ENCODE measurements at regions not wholly inside any gene's neighbourhood (a gene's known extent, or its start where the extent isn't known, plus 50 kb on each side); places are given as distances from the start of the nearest gene placed in this dataset.

GRCh38 chr2:59744436-59744835 is 809.0 kb downstream of the BCL11A start:
- no peak overlapping the region for H3K4me2 ChIP-seq
- no peaks in the 10 kb centered on the region for H3K4me1 ChIP-seq
- ChIA-PET POLR2A (no interaction called here), CTCF (interaction anchor here (0.7 kb wide), 1 partner anchor 442 kb away, joined by 3 read pairs; no protein-coding TSS in a partner anchor)
- FAIRE-seq: no peak
- H3K4me3 ChIP-seq: no peak overlapping the region
- DNase-seq (ENCODE audit: low read depth in 1 of 2, low spot score in 1 of 2): no peak
- no peak for ATAC-seq
- TF ChIP-seq RFX5 (IDR thresholded peaks at IDR 0.05) (no peak), RCOR1 (IDR thresholded peaks at IDR 0.05; ENCODE audit: low read depth, low read length) (no peak), EHMT2 (IDR thresholded peaks at IDR 0.05; ENCODE audit: low read depth) (no peak), ZFP36 (IDR thresholded peaks at IDR 0.05; ENCODE audit: borderline replicate concordance, partially characterized antibody) (no peak), CHD4 (IDR thresholded peaks at IDR 0.05; ENCODE audit: borderline replicate concordance) (no peak), ZNF302 (CRISPR knock-in tag; IDR thresholded peaks at IDR 0.05) (no peak), MAZ (IDR thresholded peaks at IDR 0.05; ENCODE audit: borderline replicate concordance, low read depth, low read length) (no peak), GATA3 (IDR thresholded peaks at IDR 0.05; ENCODE audit: borderline replicate concordance) (no peak), POLR2AphosphoS2 (conservative IDR thresholded peaks at IDR 0.05; ENCODE audit: low read length) (no peak), BCL3 (IDR thresholded peaks at IDR 0.05) (no peak), E2F6 (IDR thresholded peaks at IDR 0.05; ENCODE audit: borderline replicate concordance, low read depth) (no peak), RARB (CRISPR knock-in tag; IDR thresholded peaks at IDR 0.05) (no peak), KDM1A (IDR thresholded peaks at IDR 0.05; ENCODE audit: low read depth) (no peak)
- TF ChIP-seq, protein P1, sequence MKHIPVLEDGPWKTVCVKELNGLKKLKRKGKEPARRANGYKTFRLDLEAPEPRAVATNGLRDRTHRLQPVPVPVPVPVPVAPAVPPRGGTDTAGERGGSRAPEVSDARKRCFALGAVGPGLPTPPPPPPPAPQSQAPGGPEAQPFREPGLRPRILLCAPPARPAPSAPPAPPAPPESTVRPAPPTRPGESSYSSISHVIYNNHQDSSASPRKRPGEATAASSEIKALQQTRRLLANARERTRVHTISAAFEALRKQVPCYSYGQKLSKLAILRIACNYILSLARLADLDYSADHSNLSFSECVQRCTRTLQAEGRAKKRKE (CRISPR knock-in tag; IDR thresholded peaks at IDR 0.05; ENCODE audit: low read depth): no peak
- H3K27ac ChIP-seq: no peak overlapping the region
- 0% methylated on average over 1 of the region's 1 CpG for WGBS (ENCODE audit: missing lambda C conversion rate)
- H3K9me3 ChIP-seq: no peaks in the 10 kb centered on the region

- WGBS (ENCODE audit: missing lambda C conversion rate): 0% methylated on average over 3 of the region's 3 CpGs
- no peaks in the 10 kb centered on the region for H3K9me3 ChIP-seq
- ATAC-seq (no peak), FAIRE-seq (no peak), DNase-seq (ENCODE audit: low read depth in 1 of 2, low spot score in 1 of 2) (no peak)
- no peak overlapping the region for H3K27ac ChIP-seq
- TF ChIP-seq MAFK (IDR thresholded peaks at IDR 0.05; ENCODE audit: partially characterized antibody) (peak; percentile 81), MYC (IDR thresholded peaks at IDR 0.05; ENCODE audit: borderline replicate concordance, low read length) (no peak)
- CTCF ChIA-PET: no interaction called here
- no peaks in the 10 kb centered on the region for H3K4me1 ChIP-seq
- H3K4me2 ChIP-seq: no peak overlapping the region
- no peak overlapping the region for H3K4me3 ChIP-seq
- POLR2A ChIA-PET: no interaction called here
Observed at GRCh38 chr2:59741840-59742239, 811.6 kb downstream of the BCL11A start.

GRCh38 chr2:59739166-59739565 is 814.3 kb downstream of the BCL11A start:
- Histone ChIP-seq H3K4me1 (no peaks in the 10 kb centered on the region), H3K27ac (no peak overlapping the region), H3K4me2 (no peak overlapping the region), H3K9me3 (no peaks in the 10 kb centered on the region), H3K4me3 (no peak overlapping the region)
- TF ChIP-seq MAFK (IDR thresholded peaks at IDR 0.05; ENCODE audit: partially characterized antibody): no peak
- no peak for TF ChIP-seq RAD21 (conservative IDR thresholded peaks at IDR 0.05 in 1 of 2, IDR thresholded peaks at IDR 0.05 in 1 of 2)
- TF ChIP-seq MYC (IDR thresholded peaks at IDR 0.05; ENCODE audit: borderline replicate concordance, low read length): no peak
- TF ChIP-seq JUNB (IDR thresholded peaks at IDR 0.05): no peak
- TF ChIP-seq RARB (CRISPR knock-in tag; IDR thresholded peaks at IDR 0.05): no peak
- TF ChIP-seq, protein P2, sequence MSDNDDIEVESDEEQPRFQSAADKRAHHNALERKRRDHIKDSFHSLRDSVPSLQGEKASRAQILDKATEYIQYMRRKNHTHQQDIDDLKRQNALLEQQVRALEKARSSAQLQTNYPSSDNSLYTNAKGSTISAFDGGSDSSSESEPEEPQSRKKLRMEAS (IDR thresholded peaks at IDR 0.05): no peak
- no peak for TF ChIP-seq ZFP36 (IDR thresholded peaks at IDR 0.05; ENCODE audit: borderline replicate concordance, partially characterized antibody)
- no peak for TF ChIP-seq SREBF2 (IDR thresholded peaks at IDR 0.05)
- WGBS (ENCODE audit: missing lambda C conversion rate): 6% methylated on average over 4 of the region's 4 CpGs
- POLR2A ChIA-PET: no interaction called here
- CTCF ChIA-PET: no interaction called here
- DNase-seq (ENCODE audit: low read depth in 1 of 2, low spot score in 1 of 2): no peak
- ATAC-seq: no peak
- no peak for FAIRE-seq

Data from A549 (cell line).